Embryonic facial prominence (tissue), 1 donor: ENCODE measurements at regions not wholly inside any gene's neighbourhood (a gene's known extent, or its start where the extent isn't known, plus 50 kb on each side); places are given as distances from the start of the nearest gene placed in this dataset.

Source experiments
- DNase-seq: peaks from one replicate; pipeline ENCODE4 v3.0.0-alpha.2; 2016; ENCODE audit errors: extremely low spot score

- DNase-seq = no peak
These were observed 59.0 kb upstream of the MINAR1 start for GRCh38 chr15:79373113-79373512.

DNA sequence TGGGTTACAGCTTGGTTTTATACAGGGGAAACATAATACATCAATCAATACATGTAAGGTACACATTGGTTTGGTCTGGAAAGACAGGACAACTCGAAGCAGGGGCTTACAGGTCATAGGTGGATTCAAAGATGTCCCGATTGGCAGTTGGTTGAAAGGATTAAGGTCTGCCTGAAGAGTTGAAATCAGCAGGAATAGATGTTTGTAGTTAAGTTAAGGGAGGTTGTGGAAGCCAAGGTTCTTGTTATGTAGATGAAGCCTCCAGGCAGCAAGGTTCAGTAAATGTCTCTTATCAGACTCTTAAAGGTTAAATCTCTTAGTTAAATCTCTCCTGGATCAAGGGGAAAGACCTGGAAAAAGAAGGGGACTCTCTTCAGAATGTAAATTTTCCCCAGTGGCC, 58.4 kb upstream of the MINAR1 start:
- DNase-seq = no peak

GRCh38 chr15:79376383-79376782, 55.8 kb upstream of the MINAR1 start:
- DNase-seq = no peak

- DNase-seq = no peak
These were observed 53.6 kb upstream of the MINAR1 start for GRCh38 chr15:79378394-79379109.

DNA sequence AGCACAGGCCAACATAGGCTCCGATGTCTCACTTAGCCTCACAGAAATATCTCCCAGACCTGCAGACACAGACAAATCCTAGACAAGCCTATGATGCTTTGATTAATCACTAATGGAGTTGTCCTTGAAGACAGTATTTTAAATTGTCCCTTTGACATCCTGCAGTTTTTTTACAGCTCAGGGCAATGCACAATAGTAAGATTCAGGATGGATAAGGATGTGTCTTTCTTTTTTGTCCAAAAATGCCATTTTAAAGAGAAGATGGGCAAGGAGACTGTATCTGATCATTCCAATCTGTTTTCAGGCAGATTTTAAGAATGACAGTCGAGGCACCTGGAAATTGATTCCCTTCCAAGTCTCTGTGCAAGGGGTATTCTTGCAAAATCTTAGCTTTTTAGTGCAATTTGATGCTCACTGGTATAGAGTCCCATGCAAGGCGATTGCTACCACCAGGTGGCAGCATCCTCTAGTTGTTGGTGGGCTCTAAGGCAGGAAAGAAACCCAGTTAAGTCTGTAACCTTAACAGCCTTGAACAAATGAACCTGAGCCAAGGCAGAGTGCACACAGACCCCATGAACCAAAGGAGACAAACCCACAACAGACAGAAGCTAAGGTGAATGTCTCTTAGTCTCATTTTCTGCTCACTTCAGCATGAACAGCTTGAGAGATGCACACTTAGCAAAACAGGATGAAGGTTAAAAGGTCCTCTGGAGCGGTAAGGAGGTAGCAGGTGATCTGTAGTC, 51.2 kb upstream of the MINAR1 start:
- peak; percentile 27 for DNase-seq

- DNase-seq = no peak
These were observed 50.5 kb upstream of the MINAR1 start for GRCh38 chr15:79381593-79381992.
